GM19397 (cell line): ENCODE measurements at regions not wholly inside any gene's neighbourhood (a gene's known extent, or its start where the extent isn't known, plus 50 kb on each side); places are given as distances from the start of the nearest gene placed in this dataset.
A peak's percentile ranks its signal among the peaks of the same experiment; 100 is the strongest.

ENCODE experiments used
- ATAC-seq: cut with Tn5 transposase; IDR thresholded peaks from one replicate; pipeline ENCODE4 v1.9.1; 2021; ENCODE audit warnings: mild to moderate bottlenecking, moderate library complexity; ENCODE audit not compliant: unreplicated experiment

DNA sequence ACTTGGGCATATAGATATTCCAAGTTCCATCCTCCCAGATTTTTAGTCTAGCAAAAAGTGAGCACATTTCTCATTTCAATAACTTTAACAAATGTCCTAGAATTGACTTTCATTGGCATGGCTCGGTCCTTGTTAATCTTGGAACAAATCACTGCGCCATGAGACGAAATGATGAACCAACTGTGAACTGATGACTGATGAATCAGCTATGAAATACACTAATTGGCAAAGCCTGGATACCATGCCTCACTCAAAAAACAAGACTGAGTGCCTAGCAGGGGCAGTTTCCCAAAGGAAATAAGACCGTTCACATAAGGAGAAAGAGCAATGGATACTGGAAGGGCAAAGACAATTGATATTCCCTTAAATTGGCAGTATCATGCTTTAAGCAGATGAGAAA lies 248.6 kb upstream of the VEGFC start:
- ATAC-seq, result no peak

DNA sequence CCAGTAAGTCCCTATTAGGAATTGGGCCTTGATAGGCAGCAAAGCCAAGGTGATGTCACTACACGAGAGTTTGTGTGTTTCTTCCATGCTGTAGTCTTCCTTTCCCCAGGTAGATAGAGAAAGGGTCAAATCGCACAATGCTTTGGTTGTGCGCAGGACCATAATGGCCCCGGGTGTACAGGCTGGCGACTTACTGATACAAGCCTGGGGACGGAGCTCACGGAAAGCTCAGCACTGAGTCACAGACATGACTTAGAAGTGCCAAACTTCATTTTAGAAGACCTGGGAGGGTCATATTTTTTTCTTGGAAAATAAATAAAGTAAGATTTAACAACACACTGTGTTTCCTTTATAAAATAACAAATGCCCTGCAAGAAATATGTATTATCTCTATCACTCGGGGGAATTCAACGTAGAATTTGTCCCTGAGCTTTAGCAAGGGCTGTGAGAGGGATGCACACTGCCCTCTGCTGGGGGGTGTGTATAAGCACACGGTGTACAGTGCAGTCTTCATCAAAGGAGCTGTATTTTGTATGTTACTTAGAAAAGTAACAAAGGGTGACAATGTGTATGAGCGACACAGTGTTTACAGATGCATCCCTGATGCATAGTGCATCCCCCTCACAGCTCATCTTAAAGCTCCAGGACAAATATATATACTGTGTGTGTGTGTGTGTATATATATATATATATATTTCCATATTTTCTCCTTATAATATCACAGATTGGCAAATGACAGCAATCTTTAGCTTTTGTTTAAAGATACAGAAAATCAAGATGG lies 254.5 kb upstream of the VEGFC start:
- ATAC-seq, result peak; percentile 84

DNA sequence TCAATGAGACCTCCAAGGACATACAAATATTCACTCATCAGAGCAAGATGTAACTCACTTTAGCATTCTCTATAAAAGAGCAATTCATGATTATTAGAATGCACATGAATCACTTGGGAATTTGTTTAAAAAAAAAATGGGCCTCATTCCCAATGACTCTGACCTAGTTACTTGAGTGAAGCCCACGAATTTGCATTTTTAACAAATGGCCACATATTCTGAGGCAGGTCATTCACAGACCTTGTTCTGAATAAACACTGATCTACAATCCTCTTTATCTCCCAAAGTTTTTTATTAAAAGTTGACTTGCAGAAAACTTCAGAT lies 255.1 kb upstream of the VEGFC start:
- no peak for ATAC-seq

DNA sequence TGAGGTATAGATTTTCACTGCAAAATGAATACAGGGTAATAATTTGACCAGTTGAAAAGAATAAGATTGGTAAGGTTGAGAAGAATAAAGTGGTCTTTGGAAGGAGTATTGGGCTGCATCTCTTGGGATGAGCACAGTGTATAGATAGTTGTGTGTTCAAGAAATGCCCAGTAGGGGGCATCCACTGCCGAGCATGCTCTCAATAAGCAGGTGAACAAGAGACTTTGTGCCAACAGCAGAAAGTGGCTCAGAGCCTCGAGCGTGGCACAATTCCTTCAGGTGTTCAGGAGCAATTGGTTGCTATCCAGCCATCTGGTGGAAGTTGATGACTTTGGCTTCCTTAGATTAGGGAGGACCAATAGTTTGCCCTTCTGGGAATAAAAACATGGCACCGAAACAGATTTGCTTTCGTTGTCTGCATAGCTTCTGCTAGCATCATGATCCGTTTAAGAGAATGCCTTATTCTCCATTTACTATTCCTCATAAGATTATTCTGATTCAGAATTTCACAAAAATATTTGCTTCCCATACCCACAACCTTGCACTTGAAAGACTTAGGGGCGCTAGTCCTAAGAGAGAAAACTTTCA lies 258.1 kb upstream of the NEIL3 start:
- ATAC-seq, result peak; percentile 89

DNA sequence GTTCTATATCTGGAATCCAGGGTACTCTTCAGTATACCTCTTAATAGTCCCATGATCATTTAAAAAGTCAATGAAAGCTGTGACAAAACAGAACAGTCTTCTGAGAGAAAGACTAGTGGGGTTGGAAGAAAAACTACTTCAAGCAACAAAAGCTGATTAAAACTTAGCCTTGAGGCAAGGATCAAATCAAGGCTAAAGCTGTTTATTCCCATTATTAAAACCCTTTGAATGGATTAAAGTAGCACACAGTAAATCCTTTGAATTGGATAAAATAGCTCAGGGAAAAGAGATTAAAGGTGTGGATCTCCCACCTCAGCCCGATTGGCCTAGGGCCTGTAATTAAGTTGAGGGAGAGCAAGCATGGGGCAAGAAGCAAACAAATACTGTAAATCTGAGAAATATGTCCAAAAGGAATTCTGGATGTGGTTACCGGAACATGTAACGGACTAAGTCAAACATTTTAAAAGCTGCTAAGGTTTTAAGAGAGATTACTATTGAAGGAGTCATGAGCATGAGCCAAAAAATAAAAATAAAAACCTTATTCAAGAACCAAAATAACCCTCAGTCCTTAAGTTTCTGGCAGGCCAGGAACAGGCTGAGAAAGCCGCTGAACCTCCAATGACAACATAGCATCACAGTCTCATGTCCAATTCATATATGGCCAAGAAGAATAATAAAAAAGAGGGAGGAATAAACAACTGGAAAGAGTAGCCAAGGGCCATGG lies 257.3 kb upstream of the NEIL3 start:
- no peak for ATAC-seq

DNA sequence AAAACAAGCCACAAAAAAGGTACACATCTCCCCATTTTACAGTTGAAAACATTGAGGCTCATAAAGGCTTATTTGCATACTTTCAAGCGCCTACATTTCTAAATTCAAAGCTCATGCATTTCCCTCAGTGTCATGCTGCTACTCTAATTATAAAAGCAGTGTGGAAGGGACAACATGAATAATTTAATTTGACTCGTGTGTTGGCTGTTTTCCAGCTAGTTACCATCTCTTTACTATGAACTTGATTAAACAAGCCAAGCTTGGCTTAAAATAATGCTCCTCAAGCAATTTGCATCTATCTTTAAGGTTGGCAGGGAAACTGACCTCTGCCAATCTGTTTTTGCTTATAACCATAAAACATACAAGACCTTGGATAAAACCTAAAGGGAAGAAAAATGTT lies 252.5 kb upstream of the NEIL3 start:
- ATAC-seq, result no peak

DNA sequence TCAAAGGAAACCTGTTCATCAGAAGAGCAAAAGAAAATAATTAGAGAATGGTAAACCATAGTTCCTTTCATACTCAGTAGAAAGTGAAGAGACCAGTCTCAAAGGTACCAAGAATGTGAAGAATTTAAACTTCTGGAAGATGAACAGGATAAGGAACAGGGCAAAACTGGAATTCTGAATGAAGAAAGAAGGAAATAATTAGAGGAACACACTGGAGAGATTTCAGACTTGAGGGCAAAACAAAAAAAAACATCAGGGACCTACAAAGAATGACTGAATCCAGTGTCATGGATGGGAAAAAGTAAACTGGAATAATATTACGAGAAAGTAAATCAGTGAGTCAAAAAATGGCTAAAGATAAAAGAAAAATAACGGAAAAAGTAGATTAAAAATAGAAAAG lies 245.6 kb upstream of the NEIL3 start:
- ATAC-seq, result no peak

DNA sequence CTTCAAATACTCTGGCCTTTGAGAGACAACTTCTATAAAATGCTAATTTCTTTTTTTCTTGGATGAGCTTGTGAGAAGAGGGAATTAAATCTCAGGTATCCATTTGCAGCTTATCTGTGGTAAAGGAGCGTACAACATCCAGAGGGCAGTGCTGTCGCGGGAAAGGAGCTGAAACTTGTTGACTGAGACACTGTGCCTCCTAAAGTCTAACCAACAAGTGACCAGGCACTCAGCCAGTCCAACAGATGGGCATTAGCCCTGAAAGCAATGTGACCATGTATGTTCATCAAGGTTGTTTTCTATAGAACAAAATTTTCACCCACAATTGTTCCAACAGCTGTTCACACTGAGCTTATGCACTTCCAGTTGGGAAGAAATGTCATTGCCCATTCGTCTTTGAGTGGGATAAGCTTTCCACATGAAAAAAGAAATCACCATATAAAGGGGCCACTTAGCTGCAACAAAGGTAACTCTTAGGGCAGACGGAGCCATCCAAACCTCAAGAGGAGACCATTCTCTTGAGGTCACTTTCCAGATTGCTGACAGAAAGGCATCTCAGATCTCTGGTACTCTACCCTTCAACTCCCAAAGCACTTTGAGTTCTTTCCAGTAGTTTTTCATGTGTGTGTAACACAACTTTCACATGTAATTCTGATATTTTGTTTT lies 244.8 kb upstream of the NEIL3 start:
- no peak for ATAC-seq

DNA sequence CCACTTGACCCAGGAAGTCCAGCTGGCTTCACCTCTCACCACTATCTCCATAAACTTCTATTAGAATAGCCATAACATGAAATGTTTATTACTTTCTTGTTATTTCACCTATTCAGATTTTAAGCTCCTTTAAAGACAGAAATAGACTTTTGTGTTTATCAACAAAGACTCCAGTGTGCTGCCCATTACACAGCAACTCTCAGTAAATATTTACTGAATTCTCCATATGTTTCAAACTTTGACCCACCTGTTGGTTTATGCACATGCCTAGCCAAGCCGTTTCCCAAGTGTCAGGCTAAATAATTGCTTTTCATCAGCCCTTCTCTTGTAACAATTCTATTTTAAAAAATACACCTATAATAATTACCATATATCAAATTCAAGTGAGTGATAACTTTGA lies 242.9 kb upstream of the NEIL3 start:
- no peak for ATAC-seq

DNA sequence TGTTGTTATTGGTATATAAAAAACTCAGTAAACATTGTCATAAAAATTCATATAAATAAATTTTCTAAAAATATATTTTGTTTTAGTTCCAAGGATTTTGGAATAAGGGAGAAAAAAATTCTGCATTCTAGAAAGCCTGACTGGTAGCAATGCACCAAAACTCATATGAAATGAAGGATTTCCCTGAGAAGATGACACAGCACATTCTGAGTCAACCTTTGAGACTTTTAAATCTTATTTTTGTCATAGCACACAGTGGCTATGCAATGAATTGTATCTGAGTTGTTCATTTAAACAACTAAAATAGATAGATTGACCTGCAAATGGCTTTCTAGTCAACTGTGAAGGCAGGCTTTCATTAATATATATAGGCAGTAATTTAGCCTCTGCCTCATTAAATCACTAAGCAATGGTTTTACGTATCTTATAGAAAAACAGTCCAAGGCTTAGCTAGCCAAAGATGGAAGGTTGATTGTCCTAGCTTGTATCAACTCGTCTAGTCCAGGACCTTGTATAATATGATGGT lies 239.1 kb upstream of the NEIL3 start:
- ATAC-seq, result no peak

DNA sequence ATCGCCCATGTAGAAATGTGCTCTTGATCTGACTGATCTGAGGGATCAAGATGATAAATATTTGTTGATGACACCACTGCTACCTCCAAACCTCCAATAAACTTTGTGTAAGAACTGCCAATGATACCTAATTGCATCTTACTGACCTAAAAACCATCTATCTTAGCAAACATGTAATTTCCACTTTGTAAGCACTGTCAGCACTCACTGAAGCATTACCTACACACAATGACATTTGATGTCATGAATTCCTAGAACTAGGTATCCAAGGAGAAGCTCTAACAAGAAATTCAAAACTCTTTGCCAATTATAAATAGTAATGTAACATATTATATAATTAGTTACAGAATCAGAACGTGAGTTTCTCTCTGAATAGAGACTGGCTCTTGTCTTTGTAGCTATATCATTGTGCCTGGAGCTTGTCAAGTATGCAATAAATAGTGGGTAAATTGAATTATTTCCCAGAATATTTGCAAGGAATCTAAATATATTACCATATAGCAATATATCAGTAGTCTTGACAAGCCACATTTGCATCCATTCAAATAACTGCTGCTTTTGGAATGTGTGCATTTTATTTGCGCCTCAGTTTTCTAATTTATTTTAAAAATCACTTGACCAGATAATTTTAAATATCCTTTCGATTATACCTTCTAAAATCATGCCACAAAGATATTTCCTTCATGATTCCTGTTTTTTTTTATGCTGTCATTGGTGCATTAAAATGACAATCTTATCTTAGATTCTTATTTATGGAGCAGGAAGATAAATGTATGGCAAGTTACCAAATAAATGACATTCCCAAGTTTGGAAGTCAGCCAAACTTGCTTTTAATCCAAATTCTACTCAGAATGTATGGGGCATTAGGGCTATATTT lies 232.3 kb upstream of the NEIL3 start:
- no peak for ATAC-seq

DNA sequence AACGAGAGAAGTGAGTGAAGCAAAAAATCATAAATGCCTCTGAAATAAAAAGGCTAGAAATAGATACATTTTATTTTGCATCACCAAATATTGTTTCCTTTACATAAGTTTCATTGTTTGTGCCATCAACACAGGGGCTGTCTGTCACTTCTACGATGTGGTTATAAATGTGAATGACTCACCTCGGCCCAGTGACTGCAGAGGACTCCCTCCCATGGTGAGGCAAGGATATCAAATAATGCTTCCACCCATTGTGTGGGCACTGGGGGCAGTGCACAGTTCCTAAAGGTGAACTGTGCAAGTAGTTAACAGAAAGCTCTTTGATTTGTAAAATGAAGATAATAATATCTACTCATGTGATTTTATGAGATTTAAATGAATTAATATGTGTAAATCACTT lies 230.3 kb upstream of the NEIL3 start:
- ATAC-seq, result no peak

DNA sequence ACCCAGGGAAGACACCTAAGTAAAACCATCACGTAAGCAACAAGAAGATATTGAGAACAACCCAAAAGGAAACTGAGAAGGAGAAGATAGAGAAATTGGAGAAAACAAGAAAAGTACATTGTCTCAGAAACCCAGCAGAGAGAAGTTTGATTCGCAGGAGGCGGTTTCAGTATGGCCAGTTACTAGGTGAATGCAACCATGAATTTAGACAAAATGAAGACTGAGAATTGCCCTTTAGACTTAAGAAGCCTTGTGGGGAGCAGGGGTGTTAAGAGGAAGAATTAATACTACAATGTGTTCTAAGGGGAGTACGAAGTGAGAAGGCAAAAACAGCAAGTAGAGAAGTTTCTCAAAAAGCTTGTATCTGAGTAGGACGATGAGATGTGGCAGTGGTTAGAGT lies 229.3 kb upstream of the NEIL3 start:
- ATAC-seq, result no peak

DNA sequence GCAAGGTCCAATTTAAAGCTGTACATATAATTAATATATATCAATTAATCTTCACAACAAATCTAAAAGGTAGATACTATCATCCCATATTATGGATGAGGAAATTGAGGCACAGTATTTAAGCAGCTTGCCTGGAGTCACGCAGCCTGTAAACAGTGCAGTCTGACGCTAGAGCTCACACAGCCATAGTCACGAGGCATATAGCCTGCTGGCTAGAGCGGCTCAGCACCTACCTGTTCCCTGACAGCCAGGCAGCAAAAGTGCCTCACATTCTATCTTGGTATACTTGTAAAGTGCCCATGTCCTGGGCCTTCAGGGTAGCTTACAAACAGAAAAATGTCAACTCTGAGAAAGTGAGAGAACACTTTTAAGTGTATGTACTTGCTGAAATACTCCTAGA lies 222.6 kb upstream of the NEIL3 start:
- ATAC-seq, result no peak

DNA sequence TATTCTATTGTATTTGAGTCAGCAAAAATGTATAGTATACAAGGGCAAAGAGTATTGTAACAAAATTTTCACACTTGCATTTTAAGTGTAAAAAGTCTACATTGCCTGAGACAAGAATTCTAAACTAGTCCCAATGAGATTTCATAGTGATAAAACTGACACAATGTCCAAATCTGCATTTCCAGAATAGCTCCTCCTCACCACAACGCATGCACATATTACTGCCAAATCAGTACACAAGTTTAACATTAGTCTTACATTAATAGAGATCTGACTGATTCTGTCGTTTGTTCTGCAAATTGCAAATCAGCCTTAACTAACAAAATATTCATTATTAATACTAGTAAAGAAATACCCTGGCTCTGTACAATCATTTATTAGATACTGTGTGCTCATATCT lies 222.2 kb upstream of the NEIL3 start:
- no peak for ATAC-seq

DNA sequence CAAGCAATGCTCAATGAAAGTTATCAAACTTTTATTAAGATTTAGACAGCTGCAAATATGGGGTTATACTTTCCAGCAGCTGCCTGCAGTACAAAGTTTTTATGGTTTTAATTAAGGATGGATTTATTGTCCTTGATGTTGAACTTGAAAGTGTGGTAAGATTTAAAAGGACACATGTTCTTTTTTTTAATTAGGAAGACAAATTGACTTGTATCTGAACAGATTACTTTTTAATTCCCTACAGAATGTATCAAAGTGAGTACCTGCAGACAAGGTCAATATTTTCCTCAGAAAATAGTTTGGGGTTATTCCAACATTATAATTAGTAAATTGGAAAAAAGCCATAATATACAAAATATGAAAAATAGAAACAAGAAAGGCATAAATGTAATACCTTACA lies 218.2 kb upstream of the NEIL3 start:
- ATAC-seq, result no peak

DNA sequence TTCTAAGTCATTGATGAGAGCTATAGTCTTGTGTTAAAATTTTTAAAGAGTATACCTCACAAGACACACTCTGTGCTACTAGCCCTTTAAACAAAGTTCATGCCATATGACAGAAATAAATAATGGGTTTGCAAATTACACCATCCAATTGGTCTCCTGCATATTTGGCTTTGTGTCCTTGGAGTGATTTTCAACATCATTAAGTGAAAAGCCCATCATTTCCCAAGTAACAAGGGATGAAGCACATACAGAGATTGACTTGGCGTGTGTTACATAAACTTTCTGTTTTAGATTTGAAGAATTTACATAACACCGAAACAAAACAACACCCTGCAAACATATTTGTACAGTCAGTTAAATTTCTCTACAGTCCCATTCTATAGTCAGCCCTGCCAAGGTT lies 216.9 kb upstream of the NEIL3 start:
- no peak for ATAC-seq

DNA sequence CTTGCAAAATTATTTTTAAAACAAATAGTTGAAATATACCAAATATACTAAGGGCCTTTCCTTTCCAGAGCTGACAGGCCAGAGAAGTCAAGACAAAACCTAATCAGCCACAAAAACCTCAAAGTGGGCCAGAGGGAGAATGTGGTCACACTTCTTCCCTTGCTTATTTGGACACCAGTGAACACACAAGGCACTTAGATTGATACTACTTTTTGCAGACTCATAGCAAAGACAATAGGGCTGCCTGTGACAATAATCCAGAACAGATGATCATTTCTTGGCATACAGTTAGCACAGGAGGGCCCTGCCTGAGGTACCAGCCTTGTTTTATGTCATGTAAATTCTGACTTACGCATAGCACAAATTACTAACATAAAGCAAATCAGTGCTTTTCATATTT lies 215.7 kb upstream of the NEIL3 start:
- ATAC-seq, result no peak

DNA sequence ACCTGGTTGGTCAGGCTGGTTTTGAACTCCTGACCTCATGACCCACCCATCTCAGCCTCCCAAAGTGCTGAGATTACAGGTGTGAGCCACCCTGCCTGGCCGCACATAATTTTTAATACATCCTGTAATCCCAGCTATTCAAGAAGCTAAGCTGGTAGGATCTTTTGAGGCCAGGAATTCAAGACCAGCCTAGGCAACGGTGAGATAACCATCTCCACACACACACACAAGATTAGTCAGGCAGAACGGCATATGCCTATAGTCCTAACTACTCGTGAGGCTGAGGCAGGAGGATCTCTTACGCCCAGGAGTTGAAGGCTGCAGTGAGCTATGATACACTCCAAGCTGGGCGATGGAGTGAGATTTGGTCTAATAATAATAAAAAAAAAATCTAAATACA lies 212.4 kb upstream of the NEIL3 start:
- ATAC-seq, result no peak

DNA sequence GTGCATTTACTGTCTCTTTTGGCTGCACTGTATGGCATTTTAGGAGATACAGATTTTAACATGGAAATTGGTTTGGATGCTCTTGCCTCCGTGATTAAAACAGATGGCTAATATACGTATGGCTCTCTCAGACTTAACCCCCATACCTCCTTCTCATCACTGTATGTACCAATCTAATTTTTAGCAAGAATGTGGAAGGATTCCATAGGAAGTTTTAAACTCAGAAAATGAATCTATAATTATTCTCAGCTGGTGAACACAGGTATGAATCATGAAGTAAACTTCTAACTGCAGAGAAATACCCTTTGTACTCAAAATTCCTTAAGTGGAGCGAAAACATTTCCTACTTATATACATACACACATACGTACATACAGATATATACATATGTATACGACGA lies 210.5 kb upstream of the NEIL3 start:
- ATAC-seq, result no peak

DNA sequence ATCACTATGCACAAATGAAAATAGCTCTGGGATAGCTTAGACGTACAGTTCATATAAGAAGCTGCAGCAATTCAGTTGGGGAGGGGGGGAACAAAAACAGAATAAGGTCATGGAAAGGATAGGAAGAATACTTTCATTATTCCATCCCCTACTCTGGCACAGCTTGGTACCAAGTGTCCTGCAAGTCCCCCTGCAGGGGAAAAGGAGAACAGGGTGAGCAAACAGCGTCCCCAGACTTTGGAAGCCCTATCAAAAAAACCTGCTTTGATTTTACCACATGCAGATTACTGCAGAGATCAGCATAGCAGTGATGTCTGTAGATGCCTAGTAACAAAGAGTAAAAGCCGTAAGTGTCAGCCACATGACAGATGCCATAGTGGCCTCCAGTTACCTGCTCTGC lies 209.4 kb upstream of the NEIL3 start:
- ATAC-seq, result no peak
